NCI-H2107 treated with DMSO at 0.1 percent for 48 hours (cell line): ENCODE measurements at regions not wholly inside any gene's neighbourhood (a gene's known extent, or its start where the extent isn't known, plus 50 kb on each side); places are given as distances from the start of the nearest gene placed in this dataset.
"Not testable (repeated sequence)": the region's sequence is repeated elsewhere in the genome, so short reads cannot be mapped to it uniquely, and the experiment has no call there.

Experiments
- DNase-seq: peaks from one replicate; lab custom pipeline; 2025; ENCODE audit not compliant: unreplicated experiment; lab: John Stamatoyannopoulos, UW

GRCh38 chr7:26958834-26959233 is 94.4 kb upstream of the SKAP2 start:
- no peak for DNase-seq

DNA sequence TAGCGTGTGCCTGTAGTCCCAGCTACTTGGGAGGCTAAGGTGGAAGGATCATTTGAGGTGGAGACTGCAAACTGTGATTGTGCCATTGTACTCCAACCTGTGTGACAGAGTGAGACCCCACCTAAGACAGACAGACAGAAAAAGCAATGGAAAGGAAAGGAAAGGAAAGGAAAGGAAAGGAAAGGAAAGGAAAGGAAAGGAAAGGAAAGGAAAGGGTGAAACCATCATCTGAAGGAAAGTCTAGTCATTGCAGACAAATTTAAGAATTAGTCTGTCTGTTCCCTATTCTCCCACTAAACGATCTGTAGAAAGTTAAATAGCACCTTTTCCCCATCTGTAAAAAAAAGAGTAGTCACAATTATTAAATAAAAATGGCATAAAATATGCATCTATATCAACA is 91.1 kb upstream of the SKAP2 start:
- no peak for DNase-seq

DNA sequence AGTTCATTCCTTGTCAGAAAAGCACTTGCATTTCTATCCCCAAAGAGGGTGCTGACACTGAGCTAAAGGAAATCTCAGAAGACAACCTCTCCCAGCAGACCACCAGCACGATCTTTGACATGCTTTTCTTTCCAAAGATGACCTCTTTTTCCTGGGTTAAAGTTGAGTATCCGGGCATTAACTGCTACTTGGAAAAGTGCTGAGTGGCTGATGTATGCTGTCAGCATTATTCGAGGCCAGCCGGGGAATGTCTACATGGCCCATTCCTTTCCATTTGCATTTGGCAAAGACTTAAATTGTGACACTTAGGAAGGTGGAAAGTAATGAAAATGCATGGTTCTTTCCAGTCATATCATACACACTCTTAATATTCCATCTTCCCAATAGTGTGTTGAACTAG is 90.6 kb upstream of the SKAP2 start:
- DNase-seq: no peak

DNA sequence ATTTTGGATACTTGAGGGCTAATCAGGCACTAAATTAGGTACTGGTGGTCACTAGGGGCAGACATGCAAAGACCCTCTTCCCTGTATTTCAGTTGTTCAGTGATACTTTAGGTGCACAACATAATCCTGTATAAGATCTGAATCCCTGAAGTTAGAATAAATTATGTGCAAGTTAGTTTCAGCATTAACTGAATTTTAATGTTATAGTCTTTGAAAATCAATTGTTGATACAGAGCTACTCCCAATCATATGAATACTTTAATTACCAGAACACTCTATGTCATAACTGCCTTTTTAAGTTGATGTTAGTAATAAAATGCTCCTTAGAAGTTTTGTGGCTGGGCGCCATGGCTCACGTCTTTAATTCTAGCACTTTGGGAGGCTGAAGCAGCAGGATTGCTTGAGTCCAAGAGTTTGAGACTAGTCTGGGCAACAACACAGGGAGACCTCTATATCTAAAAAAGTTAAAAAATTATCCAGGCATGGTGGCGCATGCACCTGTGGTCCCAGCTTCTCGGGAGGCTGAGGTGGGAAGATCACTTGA is 87.1 kb upstream of the SKAP2 start:
- DNase-seq: no peak

GRCh38 chr7:26950889-26951288 is 86.5 kb upstream of the SKAP2 start:
- DNase-seq: no peak

- DNase-seq: no peak
Observed at GRCh38 chr7:26949319-26949718, 84.9 kb upstream of the SKAP2 start.

DNA sequence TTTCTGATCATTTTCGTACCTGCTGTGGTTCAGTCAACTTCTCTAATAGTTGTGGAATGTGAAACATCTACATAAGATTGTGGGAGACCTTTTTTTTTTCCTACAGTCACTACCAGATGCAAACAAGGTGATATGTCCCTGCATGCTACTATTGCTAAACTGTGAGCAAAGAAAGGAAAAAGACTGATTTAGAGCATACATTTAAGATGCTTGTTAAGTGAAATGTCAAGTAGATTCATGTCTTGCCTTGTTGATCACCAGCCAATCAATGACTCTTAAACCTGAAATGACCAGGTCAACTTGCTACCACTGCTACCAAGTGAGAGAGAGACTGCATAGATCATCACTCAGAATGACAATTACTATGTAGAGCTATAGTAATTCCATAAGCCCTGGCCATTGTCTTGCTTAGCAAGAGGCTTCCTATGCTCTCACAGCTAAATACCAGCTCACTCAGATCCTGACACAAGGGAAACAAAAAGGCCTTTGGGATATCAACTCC is 84.3 kb upstream of the SKAP2 start:
- DNase-seq: no peak

GRCh38 chr7:26944501-26945358 is 80.3 kb upstream of the SKAP2 start:
- no peak for DNase-seq

DNA sequence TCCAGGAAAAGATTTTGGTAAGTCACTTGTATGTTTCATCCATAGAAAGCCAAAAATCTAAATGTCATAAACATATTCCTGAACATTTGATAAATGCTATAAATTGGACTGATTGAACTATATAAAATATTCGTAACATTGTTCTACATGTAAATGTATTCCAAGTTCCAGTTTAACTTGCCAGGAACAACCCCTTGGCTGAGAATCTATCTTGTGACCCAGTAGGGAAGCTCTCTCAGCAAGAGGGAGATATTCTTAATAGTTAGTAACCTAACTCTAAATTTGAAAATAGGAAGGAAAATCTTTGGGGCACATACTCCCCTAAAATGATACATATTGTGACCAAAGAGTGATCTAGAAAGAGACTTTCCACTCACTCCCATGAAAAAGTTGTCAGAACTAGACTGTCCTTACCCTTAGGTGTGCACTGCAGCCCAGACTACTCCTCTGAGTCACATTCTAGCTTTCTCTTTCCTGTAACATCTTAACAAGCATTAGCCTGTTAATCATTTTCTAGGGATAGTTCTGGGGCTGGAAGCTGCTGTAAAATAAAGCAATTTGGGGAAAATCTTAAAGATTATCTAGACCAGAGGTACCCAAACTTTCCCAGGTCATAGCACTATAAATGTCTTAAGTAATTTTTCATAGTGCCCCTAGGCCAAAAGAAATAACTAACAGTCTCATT is 73.7 kb upstream of the SKAP2 start:
- DNase-seq: no peak

DNA sequence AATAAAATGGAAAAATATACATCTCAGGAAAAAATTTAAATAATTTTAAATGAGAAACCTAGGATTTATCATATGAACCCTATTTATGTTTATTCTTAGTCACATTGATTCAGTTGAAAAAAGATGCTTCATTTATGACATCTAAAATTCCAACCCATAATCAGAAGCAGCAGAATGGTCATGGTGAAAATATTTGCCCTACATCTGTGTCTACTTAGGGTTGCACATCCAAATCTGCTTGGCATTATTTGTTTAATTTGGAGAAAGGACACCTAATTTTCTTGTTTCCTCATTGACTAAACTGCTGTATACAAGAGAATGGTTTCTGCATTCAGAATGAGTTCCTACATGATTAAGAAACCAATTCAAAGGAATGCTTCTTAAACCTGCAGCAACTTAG is 72.9 kb upstream of the SKAP2 start:
- DNase-seq: no peak

GRCh38 chr7:26932616-26933015 is 68.2 kb upstream of the SKAP2 start:
- DNase-seq: not testable (repeated sequence)

DNA sequence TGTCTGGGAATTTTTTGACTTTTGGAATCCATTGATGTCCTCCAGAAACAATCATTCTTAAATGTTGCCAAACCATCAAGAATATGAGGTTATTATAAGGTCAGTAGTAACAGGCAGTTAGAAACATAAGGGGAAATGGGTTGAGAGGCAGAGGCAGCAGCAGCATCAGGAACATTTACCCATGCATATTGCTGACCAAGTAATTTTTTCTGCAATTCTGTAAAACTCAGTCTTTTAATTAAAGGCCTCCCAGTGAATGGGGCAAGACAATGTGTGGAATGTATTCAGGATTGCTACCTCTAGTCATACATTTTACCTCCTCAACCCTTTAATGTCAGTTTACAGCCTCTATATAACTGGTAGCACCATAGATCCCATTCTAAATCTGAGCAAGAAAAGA is 66.5 kb upstream of the SKAP2 start:
- DNase-seq: no peak

DNA sequence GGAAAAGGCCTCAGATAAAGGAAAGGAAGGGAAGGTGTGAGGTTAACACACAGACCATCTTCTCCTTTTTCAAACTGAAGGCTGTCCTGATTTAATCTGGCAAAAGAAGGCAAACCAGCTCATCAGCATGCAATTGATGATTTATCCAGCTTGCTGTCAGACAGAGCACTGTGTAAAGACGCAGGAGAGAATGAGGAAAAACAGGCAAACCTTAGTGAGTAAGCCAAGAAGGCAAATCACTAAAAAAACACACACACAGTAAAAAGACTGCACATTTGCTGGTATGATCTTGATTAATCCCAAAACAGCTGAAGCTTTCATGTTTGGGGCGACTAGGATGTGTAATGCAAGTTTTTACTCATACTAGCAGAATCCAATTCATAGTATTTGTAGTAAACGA is 65.8 kb upstream of the SKAP2 start:
- DNase-seq: no peak

GRCh38 chr7:26928703-26929347 is 64.4 kb upstream of the SKAP2 start:
- no peak for DNase-seq

GRCh38 chr7:26925768-26926167 is 61.4 kb upstream of the SKAP2 start:
- DNase-seq: no peak

DNA sequence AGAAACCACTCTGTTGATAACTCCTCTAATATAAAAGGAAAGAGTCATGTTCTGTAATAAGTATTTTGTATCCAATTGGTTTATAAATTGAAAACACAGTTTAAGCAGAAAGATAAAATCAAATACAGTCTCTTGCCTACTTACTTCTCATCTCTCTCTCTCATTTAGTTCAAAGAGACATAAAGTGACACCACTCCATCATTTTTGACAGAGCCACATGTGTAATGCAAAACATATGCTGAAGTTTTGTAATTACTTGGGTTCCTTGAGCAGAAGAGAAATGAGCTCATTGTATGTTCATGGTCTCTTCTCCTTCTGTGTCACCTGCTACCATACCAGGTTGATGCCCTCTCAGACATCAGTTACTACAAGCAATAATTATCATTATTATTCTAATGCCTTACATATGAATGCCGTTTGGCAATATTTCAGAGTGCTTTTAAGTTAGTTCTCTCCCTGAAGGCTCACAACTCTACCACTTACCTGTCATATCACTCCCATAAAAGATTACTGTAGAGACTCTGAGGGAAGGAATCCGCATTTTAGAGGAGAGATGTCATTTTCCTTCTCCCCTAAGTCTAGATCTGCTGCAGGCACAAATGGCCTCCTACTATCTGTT is 59.9 kb upstream of the SKAP2 start:
- DNase-seq: no peak

GRCh38 chr7:26919906-26920493 is 55.6 kb upstream of the SKAP2 start:
- DNase-seq: no peak

DNA sequence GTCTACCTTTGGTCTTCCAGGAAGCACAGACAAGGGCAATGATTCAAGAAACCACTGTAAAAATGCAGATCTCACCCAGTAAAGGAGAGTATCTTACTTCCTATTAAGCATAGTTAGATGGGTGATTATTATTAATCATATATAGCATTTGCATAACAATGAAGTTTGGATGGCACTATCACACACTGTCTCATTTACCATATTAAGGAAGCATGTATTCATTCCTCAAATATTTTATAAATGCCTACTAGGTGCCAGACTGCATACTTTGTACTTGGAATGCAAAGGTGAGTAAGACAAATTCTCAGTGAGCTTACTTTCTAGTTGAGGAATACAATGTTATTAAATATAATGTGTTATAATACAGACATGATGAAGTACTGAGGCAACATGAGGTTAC is 53.9 kb upstream of the SKAP2 start:
- DNase-seq: no peak

DNA sequence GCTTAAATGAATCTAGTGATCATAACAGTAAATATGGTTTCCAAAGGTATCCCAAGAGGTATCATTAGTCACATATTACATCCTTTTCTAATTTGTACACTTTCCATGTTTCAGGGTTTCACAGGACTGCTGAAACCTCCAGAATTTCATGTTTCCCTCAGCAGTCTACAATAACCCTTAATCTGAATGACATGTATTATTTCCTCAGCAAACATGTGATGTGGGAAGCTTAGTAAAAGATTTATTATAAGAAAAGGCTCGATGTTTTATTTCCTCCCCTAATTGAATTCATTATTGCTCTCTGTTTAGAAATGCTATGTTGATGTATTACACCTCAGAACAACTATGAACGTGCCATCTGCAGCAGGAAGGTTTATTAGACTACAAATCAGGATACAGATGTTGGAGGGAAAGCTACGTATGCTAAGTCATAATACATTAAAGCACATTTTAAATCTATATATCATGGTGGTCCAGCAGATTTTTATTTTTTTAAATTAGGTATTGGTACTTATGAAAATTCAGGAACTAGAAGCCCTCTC is 52.5 kb upstream of the SKAP2 start:
- DNase-seq: no peak

GRCh38 chr7:26916336-26916735 is 51.9 kb upstream of the SKAP2 start:
- no peak for DNase-seq
